ENCODE measurements at regions not wholly inside any gene's neighbourhood (a gene's known extent, or its start where the extent isn't known, plus 50 kb on each side); places are given as distances from the start of the nearest gene placed in this dataset.

GRCh38 chr6:44522871-44523270 lies 135.4 kb downstream of the CDC5L start:
- no peak overlapping the region for H2BK5ac ChIP-seq (ENCODE audit: insufficient read length, low read length)
- H3K79me2 ChIP-seq (ENCODE audit: insufficient read depth, low read length) = no peaks in the 10 kb centered on the region
- no peak overlapping the region for H2BK12ac ChIP-seq (ENCODE audit: insufficient read length, low read depth, low read length)
- no peak overlapping the region for H4K91ac ChIP-seq (ENCODE audit: insufficient read length, low read depth, low read length)
- no peak for DNase-seq
- no peak overlapping the region for H2BK15ac ChIP-seq (ENCODE audit: low read depth, low read length)
- no peak overlapping the region for H3K14ac ChIP-seq (ENCODE audit: insufficient read depth, low read length)
- no peak overlapping the region for H3K18ac ChIP-seq (ENCODE audit: insufficient read length, low read depth, low read length)
- no peak overlapping the region for H2BK20ac ChIP-seq (ENCODE audit: low read depth, low read length, poor library complexity, severe bottlenecking)
- TF ChIP-seq CTCF (conservative IDR thresholded peaks at IDR 0.05) = no peak
- H3T11ph ChIP-seq (ENCODE audit: low read length) = no peak overlapping the region
- H4K8ac ChIP-seq (replicated peaks; ENCODE audit: insufficient read length, low read depth, low read length) = no peak overlapping the region
- H3K4me1 ChIP-seq (ENCODE audit: insufficient read depth, low read length) = no peaks in the 10 kb centered on the region
- H2AK5ac ChIP-seq (ENCODE audit: insufficient read length, low read length) = no peak overlapping the region
- H3K4me3 Mint-ChIP-seq = no peak overlapping the region
- H3K4me1 Mint-ChIP-seq = peaks cover 2% of the 10 kb centered on the region in 2 experiments; a peak in 3 of 4 replicates
- no peaks in the 10 kb centered on the region for H3K27me3 Mint-ChIP-seq (ENCODE audit: low read depth)
- no peak overlapping the region for H3K23ac ChIP-seq (ENCODE audit: insufficient read length, low read depth, low read length)
- no peak overlapping the region for H4K5ac ChIP-seq (ENCODE audit: insufficient read length, low read depth, low read length)
- no peaks in the 10 kb centered on the region for H3K23me2 ChIP-seq (ENCODE audit: insufficient read length, low read depth, low read length, poor library complexity, severe bottlenecking)
- peaks cover 0 to 5% (median 0%) of the 10 kb centered on the region in 3 experiments; a peak in 2 of 7 replicates for H3K36me3 Mint-ChIP-seq (ENCODE audit: insufficient read depth in 1 of 3, low read depth in 3 of 3)
- H3K56ac ChIP-seq (ENCODE audit: insufficient read length, low read depth, low read length) = no peak overlapping the region
- H3K79me1 ChIP-seq (ENCODE audit: insufficient read depth, low read depth, low read length, poor library complexity, severe bottlenecking) = no peaks in the 10 kb centered on the region
- no peak overlapping the region for H3K27ac ChIP-seq (ENCODE audit: insufficient read length, low read depth, low read length)
- no peaks in the 10 kb centered on the region for H3K9me3 ChIP-seq (ENCODE audit: control insufficient read depth, low read depth, low read length)
- H4K20me1 ChIP-seq (ENCODE audit: control insufficient read depth, insufficient read depth, insufficient read length) = no peaks in the 10 kb centered on the region
- peaks cover 12 to 16% of the 10 kb centered on the region in 2 experiments; a peak in 4 of 5 replicates for H3K9me3 Mint-ChIP-seq
- WGBS (ENCODE audit: extremely low coverage, insufficient read length, low lambda C conversion rate) = no CpG with 5 or more reads among the region's 4 CpGs
- H3K27ac Mint-ChIP-seq = no peak overlapping the region
- no peak overlapping the region for H3K4me2 ChIP-seq (ENCODE audit: insufficient read depth, insufficient read length, low read length)
- H3K4ac ChIP-seq (ENCODE audit: low read depth, low read length) = no peak overlapping the region
- H2BK120ac ChIP-seq (ENCODE audit: low read depth, low read length, poor library complexity, severe bottlenecking) = no peak overlapping the region
- H2AFZ ChIP-seq (ENCODE audit: low read length) = no peak overlapping the region
- no peak overlapping the region for H3K9ac ChIP-seq (ENCODE audit: extremely low read depth, insufficient read length, low read length)
- H3K27me3 ChIP-seq (ENCODE audit: insufficient read depth, low read length) = no peaks in the 10 kb centered on the region

Data from H9 (cell line).